Activated CD8-positive, alpha-beta T cell treated with anti-CD3 and anti-CD28 coated beads for 36 hours (primary cell): ENCODE measurements at regions not wholly inside any gene's neighbourhood (a gene's known extent, or its start where the extent isn't known, plus 50 kb on each side); places are given as distances from the start of the nearest gene placed in this dataset.

Experiments used
- ATAC-seq: fragments of 200-7000 bp; cut with Tn5 transposase; one replicate; pipeline ENCODE4 v1.10.0; 2021; ENCODE audit warnings: mild to moderate bottlenecking, moderate library complexity
- CTCF ChIA-PET: fragments of 350-600 bp; sonication (Branson Sonifier 250); formaldehyde crosslinking; loops from one replicate; lab custom pipeline; 2021; ENCODE audit warnings: antibody characterized with exemption; lab: Charles Lee
- POLR2A ChIA-PET: fragments of 350-600 bp; sonication (Branson Sonifier 250); formaldehyde crosslinking; loops from one replicate; lab custom pipeline; 2021; ENCODE audit warnings: antibody characterized with exemption; lab: Charles Lee
- DNase-seq: peaks from one replicate; pipeline ENCODE4 v3.0.0-alpha.2; 2020
- H3K27ac Mint-ChIP-seq: one replicate; pipeline ENCODE4 v1.8.0; 2021; ENCODE audit warnings: mild to moderate bottlenecking, mixed read lengths
- H3K27me3 Mint-ChIP-seq: one replicate; pipeline ENCODE4 v1.8.0; 2021; ENCODE audit warnings: mixed read lengths
- H3K36me3 Mint-ChIP-seq: one replicate; pipeline ENCODE4 v1.8.0; 2021; ENCODE audit warnings: low read depth, mixed read lengths
- H3K4me1 Mint-ChIP-seq: one replicate; pipeline ENCODE4 v1.8.0; 2021; ENCODE audit warnings: low read depth, mixed read lengths
- H3K4me3 Mint-ChIP-seq: one replicate; pipeline ENCODE4 v1.8.0; 2021; ENCODE audit warnings: mild to moderate bottlenecking, moderate library complexity, mixed read lengths
- H3K9me3 Mint-ChIP-seq: one replicate; pipeline ENCODE4 v1.8.0; 2021; ENCODE audit warnings: mixed read lengths
- CTCF ChIP-seq: fragments of 200-600 bp; IDR thresholded peaks from one replicate; pipeline ENCODE4 v1.8.0; 2022; ENCODE audit warnings: antibody characterized with exemption, mild to moderate bottlenecking
- intact Hi-C: fragments of 100-400 bp; cut with micrococcal nuclease; formaldehyde crosslinking; loops from one replicate; pipeline ENCODE4 v1.10.0; 2022

- no peak for TF ChIP-seq CTCF
- Mint-ChIP-seq H3K4me3 (no peak overlapping the region), H3K4me1 (no peaks in the 10 kb centered on the region), H3K9me3 (no peaks in the 10 kb centered on the region), H3K27me3 (peaks cover 20% of the 10 kb centered on the region), H3K27ac (no peak overlapping the region), H3K36me3 (no peaks in the 10 kb centered on the region)
- ChIA-PET POLR2A (no interaction called here), CTCF (no interaction called here)
- no peak for ATAC-seq
- no peak for DNase-seq
- intact Hi-C loops: no loop called here
Measured at GRCh38 chr22:27022896-27023361, 365.5 kb downstream of the MIAT start.

- Mint-ChIP-seq H3K4me3 (no peak overlapping the region), H3K4me1 (no peaks in the 10 kb centered on the region), H3K27ac (no peak overlapping the region), H3K36me3 (no peaks in the 10 kb centered on the region), H3K9me3 (no peaks in the 10 kb centered on the region), H3K27me3 (peaks cover 16% of the 10 kb centered on the region)
- ChIA-PET CTCF (no interaction called here), POLR2A (no interaction called here)
- ATAC-seq: no peak
- DNase-seq: no peak
- intact Hi-C loops: no loop called here
- TF ChIP-seq CTCF: no peak
Measured at GRCh38 chr22:27023591-27023990, 366.2 kb downstream of the MIAT start.

DNA sequence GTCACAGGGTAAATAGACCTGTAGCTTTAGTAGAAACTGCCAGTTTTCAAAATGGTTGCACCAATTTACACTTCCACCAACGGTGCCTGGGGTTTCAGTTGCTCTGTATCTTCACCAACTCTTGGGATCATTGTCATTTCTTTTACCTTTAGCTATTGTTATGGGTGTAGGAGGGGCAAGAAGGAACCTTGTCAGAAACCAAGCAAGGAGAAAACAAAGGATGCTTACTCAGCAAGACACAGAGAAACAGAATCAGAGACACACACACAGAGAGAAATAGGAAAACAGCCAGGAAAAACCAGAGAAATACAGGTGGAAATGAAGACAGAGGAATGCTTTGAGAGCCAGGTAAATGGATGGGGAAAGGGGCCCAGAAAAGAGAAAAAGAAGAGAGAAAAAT, 367.6 kb downstream of the MIAT start:
- no peak for ATAC-seq
- Mint-ChIP-seq H3K9me3 (no peaks in the 10 kb centered on the region), H3K4me1 (no peaks in the 10 kb centered on the region), H3K4me3 (no peak overlapping the region), H3K27ac (no peak overlapping the region), H3K36me3 (no peaks in the 10 kb centered on the region), H3K27me3 (peaks cover 11% of the 10 kb centered on the region)
- POLR2A ChIA-PET: no interaction called here
- CTCF ChIA-PET: no interaction called here
- DNase-seq: no peak
- no peak for TF ChIP-seq CTCF
- intact Hi-C loops: no loop called here

- Mint-ChIP-seq H3K27ac (no peak overlapping the region), H3K4me3 (no peak overlapping the region), H3K36me3 (no peaks in the 10 kb centered on the region), H3K27me3 (peaks cover 7% of the 10 kb centered on the region), H3K9me3 (no peaks in the 10 kb centered on the region), H3K4me1 (no peaks in the 10 kb centered on the region)
- no peak for DNase-seq
- ATAC-seq: no peak
- intact Hi-C loops: no loop called here
- no peak for TF ChIP-seq CTCF
- CTCF ChIA-PET: no interaction called here
- POLR2A ChIA-PET: no interaction called here
Measured at GRCh38 chr22:27028093-27028492, 370.7 kb downstream of the MIAT start.

DNA sequence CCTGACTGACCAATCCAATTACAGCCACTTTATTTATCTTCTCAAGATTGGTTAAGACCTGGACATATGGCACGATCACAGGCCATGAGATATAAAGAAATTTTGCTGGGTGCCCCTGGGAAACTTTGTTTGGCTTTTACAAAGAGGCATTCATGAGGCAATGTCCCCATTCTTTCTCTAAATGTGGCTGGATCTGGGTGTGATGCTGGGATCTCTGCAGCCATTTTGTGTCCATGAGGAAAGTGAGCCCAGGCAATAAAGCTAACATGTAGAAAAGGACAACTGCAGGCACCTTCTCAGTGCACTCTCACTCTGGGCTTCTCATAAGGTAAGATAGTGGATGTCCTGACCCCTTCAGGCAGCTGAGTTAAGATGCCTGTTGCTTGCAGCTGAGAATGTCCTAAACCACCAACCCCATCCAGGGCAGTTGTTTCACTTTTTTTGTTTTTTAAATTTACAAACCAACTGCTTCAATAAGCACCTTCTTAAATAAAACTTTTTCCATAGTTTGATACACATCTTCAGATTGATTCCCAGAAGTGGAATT, 372.3 kb downstream of the MIAT start:
- Mint-ChIP-seq H3K4me3 (no peak overlapping the region), H3K36me3 (no peaks in the 10 kb centered on the region), H3K4me1 (no peaks in the 10 kb centered on the region), H3K27me3 (peaks cover 5% of the 10 kb centered on the region), H3K27ac (no peak overlapping the region), H3K9me3 (no peaks in the 10 kb centered on the region)
- TF ChIP-seq CTCF: no peak
- DNase-seq: no peak
- POLR2A ChIA-PET: no interaction called here
- no peak for ATAC-seq
- CTCF ChIA-PET: no interaction called here
- intact Hi-C loops: no loop called here
